NCI-H1417 (cell line): ENCODE measurements at regions not wholly inside any gene's neighbourhood (a gene's known extent, or its start where the extent isn't known, plus 50 kb on each side); places are given as distances from the start of the nearest gene placed in this dataset.

Experiments
- DNase-seq, 3 experiments: peaks; one replicate each; lab custom pipeline; 2025; lab: John Stamatoyannopoulos, UW

- DNase-seq: no peak
Measured at GRCh38 chr2:8398040-8398668, 283.7 kb upstream of the ID2 start.

- no peak for DNase-seq
Measured at GRCh38 chr2:8399731-8400130, 282.1 kb upstream of the ID2 start.

GRCh38 chr2:8400196-8400595 is 281.7 kb upstream of the ID2 start:
- DNase-seq: no peak

GRCh38 chr2:8402222-8402621 is 279.6 kb upstream of the ID2 start:
- peak in 2 of 3 experiments; percentile 27 to 67 for DNase-seq

GRCh38 chr2:8403876-8404275 is 278.0 kb upstream of the ID2 start:
- DNase-seq: no peak

- no peak for DNase-seq
Measured at GRCh38 chr2:8405334-8405733, 276.5 kb upstream of the ID2 start.

- DNase-seq: no peak
Measured at GRCh38 chr2:8406271-8406670, 275.6 kb upstream of the ID2 start.

GRCh38 chr2:8407332-8407731 is 274.5 kb upstream of the ID2 start:
- DNase-seq: no peak

GRCh38 chr2:8408560-8409460 is 273.0 kb upstream of the ID2 start:
- DNase-seq: no peak

GRCh38 chr2:8409461-8410260 is 272.2 kb upstream of the ID2 start:
- no peak for DNase-seq

GRCh38 chr2:8412082-8412481 is 269.8 kb upstream of the ID2 start:
- no peak for DNase-seq

- no peak for DNase-seq
Measured at GRCh38 chr2:8412586-8412985, 269.3 kb upstream of the ID2 start.

- no peak for DNase-seq
Measured at GRCh38 chr2:8413589-8414135, 268.2 kb upstream of the ID2 start.

GRCh38 chr2:8414946-8415879 is 266.6 kb upstream of the ID2 start:
- DNase-seq: no peak

- DNase-seq: no peak
Measured at GRCh38 chr2:8416001-8416571, 265.8 kb upstream of the ID2 start.

- no peak for DNase-seq
Measured at GRCh38 chr2:8416849-8417832, 264.7 kb upstream of the ID2 start.

- no peak for DNase-seq
Measured at GRCh38 chr2:8418721-8419120, 263.1 kb upstream of the ID2 start.

GRCh38 chr2:8421658-8422449 is 260.0 kb upstream of the ID2 start:
- no peak for DNase-seq

GRCh38 chr2:8422450-8422800 is 259.4 kb upstream of the ID2 start:
- no peak for DNase-seq
